Prostate gland (tissue), 2 donors: ENCODE measurements at regions not wholly inside any gene's neighbourhood (a gene's known extent, or its start where the extent isn't known, plus 50 kb on each side); places are given as distances from the start of the nearest gene placed in this dataset.

ENCODE experiments used
- CTCF ChIP-seq, 4 experiments: fragments of 200-600 bp in 2 of 4; fragments of 450-650 bp in 2 of 4; sonication (generic) in 2 of 4; IDR thresholded peaks; 1 replicate in 3 of 4; 2 replicates in 1 of 4; pipeline ENCODE4 v1.5.1; 2016 to 2019; ENCODE audit warnings: antibody characterized with exemption in 4 of 4, mild to moderate bottlenecking in 2 of 4, moderate library complexity in 2 of 4
- POLR2A ChIP-seq: fragments of 450-650 bp; IDR thresholded peaks from one replicate; pipeline ENCODE4 v1.6.1; 2016; ENCODE audit warnings: antibody characterized with exemption, mild to moderate bottlenecking

- TF ChIP-seq CTCF (IDR thresholded peaks at IDR 0.05) (no peak), POLR2A (no peak)
These were observed 169.9 kb downstream of the SLC28A3 start for GRCh38 chr9:84170521-84171141.
